ENCODE measurements at regions not wholly inside any gene's neighbourhood (a gene's known extent, or its start where the extent isn't known, plus 50 kb on each side); places are given as distances from the start of the nearest gene placed in this dataset.

GRCh38 chr6:164832410-164832809, 477.0 kb downstream of the C6orf118 start:
- TF ChIP-seq, protein P1, sequence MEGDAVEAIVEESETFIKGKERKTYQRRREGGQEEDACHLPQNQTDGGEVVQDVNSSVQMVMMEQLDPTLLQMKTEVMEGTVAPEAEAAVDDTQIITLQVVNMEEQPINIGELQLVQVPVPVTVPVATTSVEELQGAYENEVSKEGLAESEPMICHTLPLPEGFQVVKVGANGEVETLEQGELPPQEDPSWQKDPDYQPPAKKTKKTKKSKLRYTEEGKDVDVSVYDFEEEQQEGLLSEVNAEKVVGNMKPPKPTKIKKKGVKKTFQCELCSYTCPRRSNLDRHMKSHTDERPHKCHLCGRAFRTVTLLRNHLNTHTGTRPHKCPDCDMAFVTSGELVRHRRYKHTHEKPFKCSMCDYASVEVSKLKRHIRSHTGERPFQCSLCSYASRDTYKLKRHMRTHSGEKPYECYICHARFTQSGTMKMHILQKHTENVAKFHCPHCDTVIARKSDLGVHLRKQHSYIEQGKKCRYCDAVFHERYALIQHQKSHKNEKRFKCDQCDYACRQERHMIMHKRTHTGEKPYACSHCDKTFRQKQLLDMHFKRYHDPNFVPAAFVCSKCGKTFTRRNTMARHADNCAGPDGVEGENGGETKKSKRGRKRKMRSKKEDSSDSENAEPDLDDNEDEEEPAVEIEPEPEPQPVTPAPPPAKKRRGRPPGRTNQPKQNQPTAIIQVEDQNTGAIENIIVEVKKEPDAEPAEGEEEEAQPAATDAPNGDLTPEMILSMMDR (IDR thresholded peaks at IDR 0.05 in 2 of 3, conservative IDR thresholded peaks at IDR 0.05 in 1 of 3; ENCODE audit: borderline replicate concordance in 1 of 3, insufficient read depth in 1 of 3, low read depth in 2 of 3, low read length in 2 of 3), result no peak
- TF ChIP-seq EZH2 (IDR thresholded peaks at IDR 0.05), result no peak
- TF ChIP-seq, protein P2, sequence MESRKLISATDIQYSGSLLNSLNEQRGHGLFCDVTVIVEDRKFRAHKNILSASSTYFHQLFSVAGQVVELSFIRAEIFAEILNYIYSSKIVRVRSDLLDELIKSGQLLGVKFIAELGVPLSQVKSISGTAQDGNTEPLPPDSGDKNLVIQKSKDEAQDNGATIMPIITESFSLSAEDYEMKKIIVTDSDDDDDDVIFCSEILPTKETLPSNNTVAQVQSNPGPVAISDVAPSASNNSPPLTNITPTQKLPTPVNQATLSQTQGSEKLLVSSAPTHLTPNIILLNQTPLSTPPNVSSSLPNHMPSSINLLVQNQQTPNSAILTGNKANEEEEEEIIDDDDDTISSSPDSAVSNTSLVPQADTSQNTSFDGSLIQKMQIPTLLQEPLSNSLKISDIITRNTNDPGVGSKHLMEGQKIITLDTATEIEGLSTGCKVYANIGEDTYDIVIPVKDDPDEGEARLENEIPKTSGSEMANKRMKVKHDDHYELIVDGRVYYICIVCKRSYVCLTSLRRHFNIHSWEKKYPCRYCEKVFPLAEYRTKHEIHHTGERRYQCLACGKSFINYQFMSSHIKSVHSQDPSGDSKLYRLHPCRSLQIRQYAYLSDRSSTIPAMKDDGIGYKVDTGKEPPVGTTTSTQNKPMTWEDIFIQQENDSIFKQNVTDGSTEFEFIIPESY (IDR thresholded peaks at IDR 0.05; ENCODE audit: extremely low read depth, insufficient replicate concordance, low read length), result no peak
- no peak for TF ChIP-seq FOSL1 (IDR thresholded peaks at IDR 0.05; ENCODE audit: low read depth)
- TF ChIP-seq POLR2AphosphoS5 (IDR thresholded peaks at IDR 0.05; ENCODE audit: low read depth, low read length), result no peak
